GM23338 (cell line): ENCODE measurements at regions not wholly inside any gene's neighbourhood (a gene's known extent, or its start where the extent isn't known, plus 50 kb on each side); places are given as distances from the start of the nearest gene placed in this dataset.

ENCODE experiments used
- ATAC-seq: fragments of 200-7000 bp; cut with Tn5 transposase; 3 replicates; pipeline ENCODE4 v1.9.1; 2020
- DNase-seq: peaks from one replicate; pipeline ENCODE4 v3.0.0-alpha.2; 2015; ENCODE audit warnings: low spot score
- H2AFZ ChIP-seq: fragments of 200-600 bp; sonication (generic); 2 replicates; pipeline ENCODE4 v1.8.0; 2016; ENCODE audit warnings: antibody characterized with exemption, mild to moderate bottlenecking, moderate library complexity
- H3F3A ChIP-seq: fragments of 200-600 bp; sonication (generic); replicated peaks from 2 replicates; pipeline ENCODE4 v1.8.0; 2017; ENCODE audit warnings: antibody characterized with exemption, mixed run types, low read depth
- H3K27ac ChIP-seq: fragments of 200-600 bp; sonication (generic); 2 replicates; pipeline ENCODE4 v1.6.1; 2016; ENCODE audit warnings: low read depth
- H3K27me3 ChIP-seq: fragments of 200-600 bp; sonication (generic); 2 replicates; pipeline ENCODE4 v1.8.0; 2016; ENCODE audit warnings: mild to moderate bottlenecking, mixed run types, moderate library complexity; ENCODE audit not compliant: insufficient read depth
- H3K36me3 ChIP-seq: fragments of 200-600 bp; sonication (generic); 2 replicates; pipeline ENCODE4 v1.8.0; 2016; ENCODE audit warnings: mild to moderate bottlenecking; ENCODE audit not compliant: insufficient read depth
- H3K4me1 ChIP-seq: fragments of 200-600 bp; sonication (generic); 2 replicates; pipeline ENCODE4 v1.8.0; 2016; ENCODE audit warnings: mild to moderate bottlenecking, moderate library complexity; ENCODE audit not compliant: insufficient read depth
- H3K4me2 ChIP-seq: fragments of 200-600 bp; sonication (generic); 2 replicates; pipeline ENCODE4 v1.7.1; 2017; ENCODE audit warnings: mixed run types
- H3K4me3 ChIP-seq: fragments of 200-600 bp; sonication (generic); 2 replicates; pipeline ENCODE4 v1.6.1; 2016; ENCODE audit warnings: mixed run types
- H3K79me2 ChIP-seq: fragments of 200-600 bp; sonication (generic); replicated peaks from 2 replicates; pipeline ENCODE4 v1.8.0; 2017; ENCODE audit warnings: mild to moderate bottlenecking; ENCODE audit not compliant: insufficient read depth
- H3K9me2 ChIP-seq: fragments of 200-600 bp; sonication (generic); 2 replicates; pipeline ENCODE4 v1.8.0; 2017; ENCODE audit not compliant: insufficient read depth
- H4K20me1 ChIP-seq: fragments of 200-600 bp; sonication (generic); replicated peaks from 2 replicates; pipeline ENCODE4 v1.8.0; 2017; ENCODE audit warnings: mild to moderate bottlenecking; ENCODE audit not compliant: insufficient read depth
- H3K27ac Mint-ChIP-seq: 2 replicates; pipeline ENCODE4 v1.8.0; 2020; ENCODE audit warnings: inconsistent platforms, mild to moderate bottlenecking, moderate library complexity, mixed read lengths
- H3K27me3 Mint-ChIP-seq: 3 replicates; pipeline ENCODE4 v1.8.0; 2022; ENCODE audit warnings: low read depth, mild to moderate bottlenecking, moderate library complexity, mixed read lengths, inconsistent platforms; ENCODE audit not compliant: insufficient read depth, poor library complexity
- H3K36me3 Mint-ChIP-seq: 3 replicates; pipeline ENCODE4 v1.8.0; 2021; ENCODE audit warnings: low read depth, mild to moderate bottlenecking, inconsistent platforms, moderate library complexity, mixed read lengths
- H3K4me1 Mint-ChIP-seq: 3 replicates; pipeline ENCODE4 v1.8.0; 2020; ENCODE audit warnings: mild to moderate bottlenecking, inconsistent platforms, mixed read lengths
- H3K4me3 Mint-ChIP-seq: 3 replicates; pipeline ENCODE4 v1.8.0; 2021; ENCODE audit warnings: moderate library complexity, mild to moderate bottlenecking, inconsistent platforms, mixed read lengths
- H3K9me3 Mint-ChIP-seq: 3 replicates; pipeline ENCODE4 v1.8.0; 2020; ENCODE audit warnings: moderate library complexity, mild to moderate bottlenecking, inconsistent platforms, mixed read lengths
- CREB1 ChIP-seq: fragments of 250-450 bp; sonication (Bioruptor Pico); IDR thresholded peaks from 2 replicates; pipeline ENCODE4 v1.5.0; 2020; ENCODE audit warnings: low read depth, mild to moderate bottlenecking, moderate library complexity
- JUNB ChIP-seq: IDR thresholded peaks from one replicate; pipeline ENCODE4 v1.6.1; 2016; ENCODE audit warnings: antibody characterized with exemption; ENCODE audit not compliant: unreplicated experiment
- ZNF114 ChIP-seq: fragments of 250-450 bp; sonication (Bioruptor Pico); IDR thresholded peaks from 2 replicates; pipeline ENCODE4 v1.5.0; 2020; ENCODE audit warnings: mild to moderate bottlenecking, moderate library complexity
- ZNF331 ChIP-seq: fragments of 250-450 bp; sonication (Bioruptor Pico); IDR thresholded peaks from 2 replicates; pipeline ENCODE4 v1.5.0; 2020; ENCODE audit warnings: low read depth, mild to moderate bottlenecking, moderate library complexity
- TF ChIP-seq, protein P1 (sequence below): fragments of 250-450 bp; sonication (Bioruptor Pico); IDR thresholded peaks from 2 replicates; pipeline ENCODE4 v1.5.0; 2020; ENCODE audit warnings: mild to moderate bottlenecking, moderate library complexity
- TF ChIP-seq, protein P2 (sequence below): IDR thresholded peaks from one replicate; pipeline ENCODE4 v1.6.1; 2018; ENCODE audit warnings: antibody characterized with exemption; ENCODE audit not compliant: unreplicated experiment
- TF ChIP-seq, protein P3 (sequence below), 2 experiments: fragments of 200-600 bp in 1 of 2; sonication (generic) in 1 of 2; conservative IDR thresholded peaks; 2 replicates each; pipeline versions ENCODE4 v1.5.1 to v1.6.1; 2016 to 2017; ENCODE audit warnings: antibody characterized with exemption in 2 of 2, low read depth in 2 of 2, mild to moderate bottlenecking in 2 of 2, moderate library complexity in 1 of 2

DNA sequence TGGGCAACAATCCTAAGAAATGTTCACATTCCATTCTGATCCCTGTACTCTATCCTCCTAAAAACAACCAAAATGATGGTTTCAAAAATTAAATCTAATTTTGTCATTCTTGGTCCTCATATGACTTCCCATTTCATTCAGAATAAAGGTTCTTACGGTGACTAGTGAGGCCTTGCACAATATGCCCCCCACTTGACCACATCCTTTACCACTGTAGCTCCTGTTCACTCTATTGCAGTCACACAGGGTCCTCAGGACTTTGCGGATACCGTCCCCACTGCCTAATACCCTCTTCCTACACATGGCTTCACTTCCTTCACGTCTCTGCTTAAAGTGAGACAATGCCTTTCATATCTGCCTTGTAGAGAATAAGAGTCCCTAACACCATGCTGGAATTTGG lies 1058.7 kb upstream of the KLHL29 start:
- no peak for ATAC-seq
- TF ChIP-seq, protein P1, sequence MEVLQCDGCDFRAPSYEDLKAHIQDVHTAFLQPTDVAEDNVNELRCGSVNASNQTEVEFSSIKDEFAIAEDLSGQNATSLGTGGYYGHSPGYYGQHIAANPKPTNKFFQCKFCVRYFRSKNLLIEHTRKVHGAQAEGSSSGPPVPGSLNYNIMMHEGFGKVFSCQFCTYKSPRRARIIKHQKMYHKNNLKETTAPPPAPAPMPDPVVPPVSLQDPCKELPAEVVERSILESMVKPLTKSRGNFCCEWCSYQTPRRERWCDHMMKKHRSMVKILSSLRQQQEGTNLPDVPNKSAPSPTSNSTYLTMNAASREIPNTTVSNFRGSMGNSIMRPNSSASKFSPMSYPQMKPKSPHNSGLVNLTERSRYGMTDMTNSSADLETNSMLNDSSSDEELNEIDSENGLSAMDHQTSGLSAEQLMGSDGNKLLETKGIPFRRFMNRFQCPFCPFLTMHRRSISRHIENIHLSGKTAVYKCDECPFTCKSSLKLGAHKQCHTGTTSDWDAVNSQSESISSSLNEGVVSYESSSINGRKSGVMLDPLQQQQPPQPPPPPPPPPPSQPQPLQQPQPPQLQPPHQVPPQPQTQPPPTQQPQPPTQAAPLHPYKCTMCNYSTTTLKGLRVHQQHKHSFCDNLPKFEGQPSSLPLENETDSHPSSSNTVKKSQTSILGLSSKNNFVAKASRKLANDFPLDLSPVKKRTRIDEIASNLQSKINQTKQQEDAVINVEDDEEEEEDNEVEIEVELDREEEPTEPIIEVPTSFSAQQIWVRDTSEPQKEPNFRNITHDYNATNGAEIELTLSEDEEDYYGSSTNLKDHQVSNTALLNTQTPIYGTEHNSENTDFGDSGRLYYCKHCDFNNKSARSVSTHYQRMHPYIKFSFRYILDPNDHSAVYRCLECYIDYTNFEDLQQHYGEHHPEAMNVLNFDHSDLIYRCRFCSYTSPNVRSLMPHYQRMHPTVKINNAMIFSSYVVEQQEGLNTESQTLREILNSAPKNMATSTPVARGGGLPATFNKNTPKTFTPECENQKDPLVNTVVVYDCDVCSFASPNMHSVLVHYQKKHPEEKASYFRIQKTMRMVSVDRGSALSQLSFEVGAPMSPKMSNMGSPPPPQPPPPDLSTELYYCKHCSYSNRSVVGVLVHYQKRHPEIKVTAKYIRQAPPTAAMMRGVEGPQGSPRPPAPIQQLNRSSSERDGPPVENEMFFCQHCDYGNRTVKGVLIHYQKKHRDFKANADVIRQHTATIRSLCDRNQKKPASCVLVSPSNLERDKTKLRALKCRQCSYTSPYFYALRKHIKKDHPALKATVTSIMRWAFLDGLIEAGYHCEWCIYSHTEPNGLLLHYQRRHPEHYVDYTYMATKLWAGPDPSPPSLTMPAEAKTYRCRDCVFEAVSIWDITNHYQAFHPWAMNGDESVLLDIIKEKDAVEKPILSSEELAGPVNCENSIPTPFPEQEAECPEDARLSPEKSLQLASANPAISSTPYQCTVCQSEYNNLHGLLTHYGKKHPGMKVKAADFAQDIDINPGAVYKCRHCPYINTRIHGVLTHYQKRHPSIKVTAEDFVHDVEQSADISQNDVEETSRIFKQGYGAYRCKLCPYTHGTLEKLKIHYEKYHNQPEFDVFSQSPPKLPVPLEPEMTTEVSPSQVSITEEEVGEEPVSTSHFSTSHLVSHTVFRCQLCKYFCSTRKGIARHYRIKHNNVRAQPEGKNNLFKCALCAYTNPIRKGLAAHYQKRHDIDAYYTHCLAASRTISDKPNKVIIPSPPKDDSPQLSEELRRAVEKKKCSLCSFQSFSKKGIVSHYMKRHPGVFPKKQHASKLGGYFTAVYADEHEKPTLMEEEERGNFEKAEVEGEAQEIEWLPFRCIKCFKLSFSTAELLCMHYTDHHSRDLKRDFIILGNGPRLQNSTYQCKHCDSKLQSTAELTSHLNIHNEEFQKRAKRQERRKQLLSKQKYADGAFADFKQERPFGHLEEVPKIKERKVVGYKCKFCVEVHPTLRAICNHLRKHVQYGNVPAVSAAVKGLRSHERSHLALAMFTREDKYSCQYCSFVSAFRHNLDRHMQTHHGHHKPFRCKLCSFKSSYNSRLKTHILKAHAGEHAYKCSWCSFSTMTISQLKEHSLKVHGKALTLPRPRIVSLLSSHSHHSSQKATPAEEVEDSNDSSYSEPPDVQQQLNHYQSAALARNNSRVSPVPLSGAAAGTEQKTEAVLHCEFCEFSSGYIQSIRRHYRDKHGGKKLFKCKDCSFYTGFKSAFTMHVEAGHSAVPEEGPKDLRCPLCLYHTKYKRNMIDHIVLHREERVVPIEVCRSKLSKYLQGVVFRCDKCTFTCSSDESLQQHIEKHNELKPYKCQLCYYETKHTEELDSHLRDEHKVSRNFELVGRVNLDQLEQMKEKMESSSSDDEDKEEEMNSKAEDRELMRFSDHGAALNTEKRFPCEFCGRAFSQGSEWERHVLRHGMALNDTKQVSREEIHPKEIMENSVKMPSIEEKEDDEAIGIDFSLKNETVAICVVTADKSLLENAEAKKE (CRISPR knock-in tag), result no peak
- TF ChIP-seq, protein P2, sequence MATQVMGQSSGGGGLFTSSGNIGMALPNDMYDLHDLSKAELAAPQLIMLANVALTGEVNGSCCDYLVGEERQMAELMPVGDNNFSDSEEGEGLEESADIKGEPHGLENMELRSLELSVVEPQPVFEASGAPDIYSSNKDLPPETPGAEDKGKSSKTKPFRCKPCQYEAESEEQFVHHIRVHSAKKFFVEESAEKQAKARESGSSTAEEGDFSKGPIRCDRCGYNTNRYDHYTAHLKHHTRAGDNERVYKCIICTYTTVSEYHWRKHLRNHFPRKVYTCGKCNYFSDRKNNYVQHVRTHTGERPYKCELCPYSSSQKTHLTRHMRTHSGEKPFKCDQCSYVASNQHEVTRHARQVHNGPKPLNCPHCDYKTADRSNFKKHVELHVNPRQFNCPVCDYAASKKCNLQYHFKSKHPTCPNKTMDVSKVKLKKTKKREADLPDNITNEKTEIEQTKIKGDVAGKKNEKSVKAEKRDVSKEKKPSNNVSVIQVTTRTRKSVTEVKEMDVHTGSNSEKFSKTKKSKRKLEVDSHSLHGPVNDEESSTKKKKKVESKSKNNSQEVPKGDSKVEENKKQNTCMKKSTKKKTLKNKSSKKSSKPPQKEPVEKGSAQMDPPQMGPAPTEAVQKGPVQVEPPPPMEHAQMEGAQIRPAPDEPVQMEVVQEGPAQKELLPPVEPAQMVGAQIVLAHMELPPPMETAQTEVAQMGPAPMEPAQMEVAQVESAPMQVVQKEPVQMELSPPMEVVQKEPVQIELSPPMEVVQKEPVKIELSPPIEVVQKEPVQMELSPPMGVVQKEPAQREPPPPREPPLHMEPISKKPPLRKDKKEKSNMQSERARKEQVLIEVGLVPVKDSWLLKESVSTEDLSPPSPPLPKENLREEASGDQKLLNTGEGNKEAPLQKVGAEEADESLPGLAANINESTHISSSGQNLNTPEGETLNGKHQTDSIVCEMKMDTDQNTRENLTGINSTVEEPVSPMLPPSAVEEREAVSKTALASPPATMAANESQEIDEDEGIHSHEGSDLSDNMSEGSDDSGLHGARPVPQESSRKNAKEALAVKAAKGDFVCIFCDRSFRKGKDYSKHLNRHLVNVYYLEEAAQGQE, result no peak
- TF ChIP-seq, protein P3, sequence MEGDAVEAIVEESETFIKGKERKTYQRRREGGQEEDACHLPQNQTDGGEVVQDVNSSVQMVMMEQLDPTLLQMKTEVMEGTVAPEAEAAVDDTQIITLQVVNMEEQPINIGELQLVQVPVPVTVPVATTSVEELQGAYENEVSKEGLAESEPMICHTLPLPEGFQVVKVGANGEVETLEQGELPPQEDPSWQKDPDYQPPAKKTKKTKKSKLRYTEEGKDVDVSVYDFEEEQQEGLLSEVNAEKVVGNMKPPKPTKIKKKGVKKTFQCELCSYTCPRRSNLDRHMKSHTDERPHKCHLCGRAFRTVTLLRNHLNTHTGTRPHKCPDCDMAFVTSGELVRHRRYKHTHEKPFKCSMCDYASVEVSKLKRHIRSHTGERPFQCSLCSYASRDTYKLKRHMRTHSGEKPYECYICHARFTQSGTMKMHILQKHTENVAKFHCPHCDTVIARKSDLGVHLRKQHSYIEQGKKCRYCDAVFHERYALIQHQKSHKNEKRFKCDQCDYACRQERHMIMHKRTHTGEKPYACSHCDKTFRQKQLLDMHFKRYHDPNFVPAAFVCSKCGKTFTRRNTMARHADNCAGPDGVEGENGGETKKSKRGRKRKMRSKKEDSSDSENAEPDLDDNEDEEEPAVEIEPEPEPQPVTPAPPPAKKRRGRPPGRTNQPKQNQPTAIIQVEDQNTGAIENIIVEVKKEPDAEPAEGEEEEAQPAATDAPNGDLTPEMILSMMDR (conservative IDR thresholded peaks at IDR 0.05; ENCODE audit: low read depth in 2 of 2), result no peak
- no peak for TF ChIP-seq ZNF114 (CRISPR knock-in tag)
- no peak for TF ChIP-seq CREB1 (CRISPR knock-in tag)
- no peak for TF ChIP-seq JUNB
- no peak for TF ChIP-seq ZNF331 (CRISPR knock-in tag)

More for the DNA sequence above, 1058.7 kb upstream of the KLHL29 start:
- H3K27me3 Mint-ChIP-seq, result no peaks in the 10 kb centered on the region
- no peaks in the 10 kb centered on the region for H3F3A ChIP-seq
- no peak for DNase-seq
- H3K4me3 Mint-ChIP-seq, result no peak overlapping the region
- H3K9me2 ChIP-seq, result no peaks in the 10 kb centered on the region
- H3K4me2 ChIP-seq, result no peak overlapping the region
- H3K27ac Mint-ChIP-seq, result no peak overlapping the region
- no peaks in the 10 kb centered on the region; the same call in 2 of the 3 replicates for H3K36me3 Mint-ChIP-seq
- no peaks in the 10 kb centered on the region for H3K79me2 ChIP-seq
- H3K4me1 ChIP-seq, result no peaks in the 10 kb centered on the region
- H4K20me1 ChIP-seq, result no peaks in the 10 kb centered on the region
- no peak overlapping the region for H3K4me3 ChIP-seq
- H2AFZ ChIP-seq, result no peak overlapping the region
- H3K9me3 Mint-ChIP-seq, result peaks cover 10% of the 10 kb centered on the region; the same call in 2 of the 3 replicates
- H3K36me3 ChIP-seq, result 0 out of 2 replicates have a peak, but pooled peaks cover 8% of the 10 kb centered on the region
- no peaks in the 10 kb centered on the region for H3K27me3 ChIP-seq
- H3K27ac ChIP-seq, result no peak overlapping the region
- peaks cover 5% of the 10 kb centered on the region; the same call in 2 of the 3 replicates for H3K4me1 Mint-ChIP-seq
